PC-3 (cell line): ENCODE measurements at regions not wholly inside any gene's neighbourhood (a gene's known extent, or its start where the extent isn't known, plus 50 kb on each side); places are given as distances from the start of the nearest gene placed in this dataset.

Experiments
- ATAC-seq: fragments of 200-7000 bp; cut with Tn5 transposase; 2 replicates; pipeline ENCODE4 v1.9.1; 2020; ENCODE audit warnings: mild to moderate bottlenecking, moderate library complexity
- BruUV-seq: library from RNA; stranded (reverse); fragments of 400-500 nt; replicated peaks from 2 replicates; lab custom pipeline; 2021; lab: Mats Ljungman, UMichigan
- CTCF ChIA-PET: fragments of 300-600 bp; sonication (Branson Sonifier 250); formaldehyde crosslinking; loops from one replicate; lab custom pipeline; 2022; ENCODE audit warnings: antibody characterized with exemption; lab: Charles Lee
- POLR2A ChIA-PET: fragments of 300-600 bp; sonication (Branson Sonifier 250); formaldehyde crosslinking; loops from one replicate; lab custom pipeline; 2022; ENCODE audit warnings: antibody characterized with exemption; ENCODE audit not compliant: unreplicated experiment; lab: Charles Lee
- DNase-seq: peaks from one replicate; pipeline ENCODE4 v3.0.0-alpha.2; 2015
- H2AFZ ChIP-seq: fragments of 300-600 bp; sonication (generic); 2 replicates; pipeline ENCODE4 v1.6.0; 2016; ENCODE audit warnings: antibody characterized with exemption, low read length
- H3F3A ChIP-seq: fragments of 300-600 bp; sonication (generic); one replicate; pipeline ENCODE4 v1.6.0; 2017; ENCODE audit warnings: antibody characterized with exemption, low read length, control low read depth, mild to moderate bottlenecking; ENCODE audit not compliant: unreplicated experiment
- H3K27ac ChIP-seq: fragments of 300-600 bp; sonication (generic); 2 replicates; pipeline ENCODE4 v1.5.1; 2016; ENCODE audit warnings: mild to moderate bottlenecking, low read length
- H3K27me3 ChIP-seq: fragments of 300-600 bp; sonication (generic); 2 replicates; pipeline ENCODE4 v1.6.1; 2016; ENCODE audit warnings: low read length, mixed read lengths
- H3K36me3 ChIP-seq: fragments of 300-600 bp; sonication (generic); 2 replicates; pipeline ENCODE4 v1.6.1; 2016; ENCODE audit warnings: low read depth, mixed run types, low read length, mixed read lengths
- H3K4me1 ChIP-seq: fragments of 300-600 bp; sonication (generic); 2 replicates; pipeline ENCODE4 v1.5.1; 2016; ENCODE audit warnings: low read length; ENCODE audit not compliant: insufficient read depth
- H3K4me2 ChIP-seq: fragments of 300-600 bp; sonication (generic); 2 replicates; pipeline ENCODE4 v1.6.0; 2016; ENCODE audit warnings: low read length
- H3K4me3 ChIP-seq: fragments of 300-600 bp; sonication (generic); 2 replicates; pipeline ENCODE4 v1.5.1; 2016; ENCODE audit warnings: mild to moderate bottlenecking, low read length, mixed read lengths
- H3K79me2 ChIP-seq: fragments of 300-600 bp; sonication (generic); 2 replicates; pipeline ENCODE4 v1.6.1; 2017; ENCODE audit warnings: low read length, mixed read lengths
- H3K9ac ChIP-seq: fragments of 300-600 bp; sonication (generic); 2 replicates; pipeline ENCODE4 v1.6.0; 2016; ENCODE audit warnings: mild to moderate bottlenecking, low read length
- H3K9me2 ChIP-seq: fragments of 300-600 bp; sonication (generic); replicated peaks from 2 replicates; pipeline ENCODE4 v1.6.1; 2016; ENCODE audit warnings: mixed run types, low read length, mixed read lengths
- H3K9me3 ChIP-seq: fragments of 300-600 bp; sonication (generic); 2 replicates; pipeline ENCODE4 v1.6.1; 2016; ENCODE audit warnings: low read length, mixed read lengths
- H4K20me1 ChIP-seq: fragments of 300-600 bp; sonication (generic); 2 replicates; pipeline ENCODE4 v1.6.1; 2016; ENCODE audit warnings: low read length, mixed read lengths
- EZH2 ChIP-seq: fragments of 300-600 bp; sonication (generic); IDR thresholded peaks from one replicate; pipeline ENCODE4 v1.6.1; 2017; ENCODE audit warnings: antibody characterized with exemption, mild to moderate bottlenecking, low read length; ENCODE audit not compliant: unreplicated experiment
- EZH2phosphoT487 ChIP-seq: fragments of 300-600 bp; sonication (generic); IDR thresholded peaks from 2 replicates; pipeline ENCODE4 v1.6.1; 2018; ENCODE audit warnings: mild to moderate bottlenecking, antibody characterized with exemption, low read length, borderline replicate concordance
- intact Hi-C: fragments of 100-400 bp; cut with micrococcal nuclease; formaldehyde crosslinking; loops from 2 replicates; pipeline ENCODE4 v1.9.0; 2023
- TF ChIP-seq, protein P1 (sequence below): fragments of 300-600 bp; sonication (generic); conservative IDR thresholded peaks from 2 replicates; pipeline ENCODE4 v1.5.1; 2017; ENCODE audit warnings: antibody characterized with exemption, low read depth, mild to moderate bottlenecking, low read length

- ATAC-seq (no peak), DNase-seq (no peak)
- Histone ChIP-seq H3F3A (no peaks in the 10 kb centered on the region), H3K9me2 (no peaks in the 10 kb centered on the region), H3K4me1 (no peaks in the 10 kb centered on the region), H3K4me2 (no peak overlapping the region), H3K79me2 (no peaks in the 10 kb centered on the region), H3K36me3 (no peaks in the 10 kb centered on the region), H3K4me3 (no peak overlapping the region), H3K27ac (no peak overlapping the region), H3K9me3 (no peaks in the 10 kb centered on the region), H4K20me1 (no peaks in the 10 kb centered on the region), H3K27me3 (no peaks in the 10 kb centered on the region), H2AFZ (no peak overlapping the region), H3K9ac (no peak overlapping the region)
- ChIA-PET POLR2A (no interaction called here), CTCF (no interaction called here)
- intact Hi-C loops = no loop called here
- BruUV-seq = no TSS peak
- TF ChIP-seq, protein P1, sequence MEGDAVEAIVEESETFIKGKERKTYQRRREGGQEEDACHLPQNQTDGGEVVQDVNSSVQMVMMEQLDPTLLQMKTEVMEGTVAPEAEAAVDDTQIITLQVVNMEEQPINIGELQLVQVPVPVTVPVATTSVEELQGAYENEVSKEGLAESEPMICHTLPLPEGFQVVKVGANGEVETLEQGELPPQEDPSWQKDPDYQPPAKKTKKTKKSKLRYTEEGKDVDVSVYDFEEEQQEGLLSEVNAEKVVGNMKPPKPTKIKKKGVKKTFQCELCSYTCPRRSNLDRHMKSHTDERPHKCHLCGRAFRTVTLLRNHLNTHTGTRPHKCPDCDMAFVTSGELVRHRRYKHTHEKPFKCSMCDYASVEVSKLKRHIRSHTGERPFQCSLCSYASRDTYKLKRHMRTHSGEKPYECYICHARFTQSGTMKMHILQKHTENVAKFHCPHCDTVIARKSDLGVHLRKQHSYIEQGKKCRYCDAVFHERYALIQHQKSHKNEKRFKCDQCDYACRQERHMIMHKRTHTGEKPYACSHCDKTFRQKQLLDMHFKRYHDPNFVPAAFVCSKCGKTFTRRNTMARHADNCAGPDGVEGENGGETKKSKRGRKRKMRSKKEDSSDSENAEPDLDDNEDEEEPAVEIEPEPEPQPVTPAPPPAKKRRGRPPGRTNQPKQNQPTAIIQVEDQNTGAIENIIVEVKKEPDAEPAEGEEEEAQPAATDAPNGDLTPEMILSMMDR = no peak
- no peak for TF ChIP-seq EZH2
- no peak for TF ChIP-seq EZH2phosphoT487
Measured at GRCh38 chr9:117906763-117907162, 202.6 kb downstream of the TLR4 start.

GRCh38 chr9:117907420-117907819 lies 203.2 kb downstream of the TLR4 start:
- CTCF ChIA-PET = no interaction called here
- H3K79me2 ChIP-seq = no peaks in the 10 kb centered on the region
- no peak overlapping the region for H3K4me2 ChIP-seq
- no peak overlapping the region for H2AFZ ChIP-seq
- no peak overlapping the region for H3K4me3 ChIP-seq
- H3K36me3 ChIP-seq = no peaks in the 10 kb centered on the region
- H3K9ac ChIP-seq = no peak overlapping the region
- no peaks in the 10 kb centered on the region for H3K4me1 ChIP-seq
- intact Hi-C loops = no loop called here
- ATAC-seq (no peak), DNase-seq (no peak)
- 0 out of 2 replicates have a peak, but pooled peaks cover 3% of the 10 kb centered on the region for H3K9me3 ChIP-seq
- H3K9me2 ChIP-seq = no peaks in the 10 kb centered on the region
- BruUV-seq = no TSS peak
- no peak overlapping the region for H3K27ac ChIP-seq
- TF ChIP-seq EZH2 (no peak), EZH2phosphoT487 (no peak)
- TF ChIP-seq, protein P1 = no peak
- no peaks in the 10 kb centered on the region for H3K27me3 ChIP-seq
- no peaks in the 10 kb centered on the region for H4K20me1 ChIP-seq
- H3F3A ChIP-seq = no peaks in the 10 kb centered on the region
- POLR2A ChIA-PET = no interaction called here

DNA sequence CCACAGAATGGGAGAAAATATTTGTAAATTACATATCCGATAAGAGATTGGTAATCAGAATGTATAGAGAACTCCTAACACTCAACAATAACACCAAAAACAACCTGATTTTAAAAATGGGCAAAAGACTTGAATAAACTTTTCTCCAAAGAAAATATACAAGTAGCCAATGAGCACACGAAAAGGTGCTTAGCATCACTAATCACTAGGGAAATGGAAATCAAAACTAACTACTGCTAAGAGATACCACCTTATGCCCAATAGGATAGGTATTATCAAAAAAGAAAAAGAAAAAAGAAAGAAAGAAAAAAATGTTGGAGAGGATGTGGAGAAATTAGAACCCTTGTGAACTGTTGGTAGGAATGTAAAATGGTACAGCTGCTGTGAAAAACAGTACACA lies 212.1 kb downstream of the TLR4 start:
- no peak overlapping the region for H3K4me3 ChIP-seq
- TF ChIP-seq EZH2 (no peak), EZH2phosphoT487 (no peak)
- TF ChIP-seq, protein P1 = no peak
- no peaks in the 10 kb centered on the region for H3K4me1 ChIP-seq
- ChIA-PET CTCF (no interaction called here), POLR2A (no interaction called here)
- H3K9me2 ChIP-seq = no peaks in the 10 kb centered on the region
- DNase-seq (no peak), ATAC-seq (no peak)
- H3K36me3 ChIP-seq = no peaks in the 10 kb centered on the region
- no peaks in the 10 kb centered on the region for H4K20me1 ChIP-seq
- no peak overlapping the region for H2AFZ ChIP-seq
- no peak overlapping the region for H3K27ac ChIP-seq
- H3K27me3 ChIP-seq = no peaks in the 10 kb centered on the region
- no peak overlapping the region for H3K4me2 ChIP-seq
- H3K79me2 ChIP-seq = no peaks in the 10 kb centered on the region
- no TSS peak for BruUV-seq
- no peak overlapping the region for H3K9ac ChIP-seq
- intact Hi-C loops = no loop called here
- no peaks in the 10 kb centered on the region for H3F3A ChIP-seq
- H3K9me3 ChIP-seq = 0 out of 2 replicates have a peak, but pooled peaks cover 3% of the 10 kb centered on the region
